ENCODE measurements at regions not wholly inside any gene's neighbourhood (a gene's known extent, or its start where the extent isn't known, plus 50 kb on each side); places are given as distances from the start of the nearest gene placed in this dataset.

GRCh38 chr6:118761645-118762044, 110.3 kb upstream of the CEP85L start:
- H3K9me3 ChIP-seq (ENCODE audit: control insufficient read depth, insufficient read depth, low read length) = no peaks in the 10 kb centered on the region
- H3K4me1 ChIP-seq (ENCODE audit: insufficient read depth, low read length) = no peaks in the 10 kb centered on the region
- no peak overlapping the region for H3K9ac ChIP-seq (ENCODE audit: low read depth, low read length)
- H3K36me3 ChIP-seq (ENCODE audit: insufficient read depth, low read length) = no peaks in the 10 kb centered on the region

GRCh38 chr6:118758946-118759345, 107.6 kb upstream of the CEP85L start:
- Histone ChIP-seq H3K9ac (ENCODE audit: low read depth, low read length) (no peak overlapping the region), H3K9me3 (ENCODE audit: control insufficient read depth, insufficient read depth, low read length) (no peaks in the 10 kb centered on the region), H3K36me3 (ENCODE audit: insufficient read depth, low read length) (no peaks in the 10 kb centered on the region), H3K4me1 (ENCODE audit: insufficient read depth, low read length) (no peaks in the 10 kb centered on the region)

- no peaks in the 10 kb centered on the region for H3K4me1 ChIP-seq (ENCODE audit: insufficient read depth, low read length)
- no peaks in the 10 kb centered on the region for H3K36me3 ChIP-seq (ENCODE audit: insufficient read depth, low read length)
These were observed 104.7 kb upstream of the CEP85L start for GRCh38 chr6:118755941-118756646.

GRCh38 chr6:118752803-118753202, 101.4 kb upstream of the CEP85L start:
- Histone ChIP-seq H3K4me1 (ENCODE audit: insufficient read depth, low read length) (peaks cover 15% of the 10 kb centered on the region; the same call in 1 of the 2 replicates), H3K9ac (ENCODE audit: low read depth, low read length) (no peak overlapping the region), H3K36me3 (ENCODE audit: insufficient read depth, low read length) (no peaks in the 10 kb centered on the region), H3K9me3 (ENCODE audit: control insufficient read depth, insufficient read depth, low read length) (no peaks in the 10 kb centered on the region)

More at GRCh38 chr6:118755941-118756646, 104.7 kb upstream of the CEP85L start:
- Histone ChIP-seq H3K9me3 (ENCODE audit: control insufficient read depth, insufficient read depth, low read length) (no peaks in the 10 kb centered on the region), H3K9ac (ENCODE audit: low read depth, low read length) (no peak overlapping the region)

GRCh38 chr6:118751072-118751471, 99.7 kb upstream of the CEP85L start:
- no peak overlapping the region; the same call in 1 of the 2 replicates for H3K9ac ChIP-seq (ENCODE audit: low read depth, low read length)
- no peaks in the 10 kb centered on the region for H3K9me3 ChIP-seq (ENCODE audit: control insufficient read depth, insufficient read depth, low read length)

GRCh38 chr6:118750143-118750542, 98.8 kb upstream of the CEP85L start:
- H3K4me1 ChIP-seq (ENCODE audit: insufficient read depth, low read length) = peaks cover 17% of the 10 kb centered on the region; the same call in 1 of the 2 replicates

More at GRCh38 chr6:118751072-118751471, 99.7 kb upstream of the CEP85L start:
- H3K4me1 ChIP-seq (ENCODE audit: insufficient read depth, low read length) = peaks cover 17% of the 10 kb centered on the region; the same call in 1 of the 2 replicates
- no peaks in the 10 kb centered on the region for H3K36me3 ChIP-seq (ENCODE audit: insufficient read depth, low read length)

GRCh38 chr6:118748311-118749062, 97.1 kb upstream of the CEP85L start:
- peaks cover 17% of the 10 kb centered on the region; the same call in 1 of the 2 replicates for H3K4me1 ChIP-seq (ENCODE audit: insufficient read depth, low read length)

More at GRCh38 chr6:118750143-118750542, 98.8 kb upstream of the CEP85L start:
- Histone ChIP-seq H3K9me3 (ENCODE audit: control insufficient read depth, insufficient read depth, low read length) (no peaks in the 10 kb centered on the region), H3K9ac (ENCODE audit: low read depth, low read length) (no peak overlapping the region), H3K36me3 (ENCODE audit: insufficient read depth, low read length) (no peaks in the 10 kb centered on the region)

GRCh38 chr6:118746825-118747174, 95.4 kb upstream of the CEP85L start:
- H3K36me3 ChIP-seq (ENCODE audit: insufficient read depth, low read length) = no peaks in the 10 kb centered on the region
- peaks cover 17% of the 10 kb centered on the region; the same call in 1 of the 2 replicates for H3K4me1 ChIP-seq (ENCODE audit: insufficient read depth, low read length)
- no peaks in the 10 kb centered on the region for H3K9me3 ChIP-seq (ENCODE audit: control insufficient read depth, insufficient read depth, low read length)
- H3K9ac ChIP-seq (ENCODE audit: low read depth, low read length) = no peak overlapping the region

More at GRCh38 chr6:118748311-118749062, 97.1 kb upstream of the CEP85L start:
- Histone ChIP-seq H3K36me3 (ENCODE audit: insufficient read depth, low read length) (no peaks in the 10 kb centered on the region), H3K9ac (ENCODE audit: low read depth, low read length) (peak overlapping the region; percentile 26), H3K9me3 (ENCODE audit: control insufficient read depth, insufficient read depth, low read length) (no peaks in the 10 kb centered on the region)

GRCh38 chr6:118746145-118746824, 94.9 kb upstream of the CEP85L start:
- Histone ChIP-seq H3K9ac (ENCODE audit: low read depth, low read length) (no peak overlapping the region), H3K9me3 (ENCODE audit: control insufficient read depth, insufficient read depth, low read length) (no peaks in the 10 kb centered on the region), H3K36me3 (ENCODE audit: insufficient read depth, low read length) (no peaks in the 10 kb centered on the region), H3K4me1 (ENCODE audit: insufficient read depth, low read length) (peaks cover 17% of the 10 kb centered on the region; the same call in 1 of the 2 replicates)

GRCh38 chr6:118745156-118745555, 93.8 kb upstream of the CEP85L start:
- Histone ChIP-seq H3K4me1 (ENCODE audit: insufficient read depth, low read length) (peaks cover 17% of the 10 kb centered on the region; the same call in 1 of the 2 replicates), H3K36me3 (ENCODE audit: insufficient read depth, low read length) (no peaks in the 10 kb centered on the region), H3K9me3 (ENCODE audit: control insufficient read depth, insufficient read depth, low read length) (no peaks in the 10 kb centered on the region), H3K9ac (ENCODE audit: low read depth, low read length) (no peak overlapping the region)

- H3K9me3 ChIP-seq (ENCODE audit: control insufficient read depth, insufficient read depth, low read length) = no peaks in the 10 kb centered on the region
- no peak overlapping the region for H3K9ac ChIP-seq (ENCODE audit: low read depth, low read length)
- peaks cover 17% of the 10 kb centered on the region; the same call in 1 of the 2 replicates for H3K4me1 ChIP-seq (ENCODE audit: insufficient read depth, low read length)
- H3K36me3 ChIP-seq (ENCODE audit: insufficient read depth, low read length) = no peaks in the 10 kb centered on the region
These were observed 93.0 kb upstream of the CEP85L start for GRCh38 chr6:118744261-118744941.

GRCh38 chr6:118743746-118744145, 92.4 kb upstream of the CEP85L start:
- Histone ChIP-seq H3K36me3 (ENCODE audit: insufficient read depth, low read length) (no peaks in the 10 kb centered on the region), H3K4me1 (ENCODE audit: insufficient read depth, low read length) (peaks cover 11% of the 10 kb centered on the region; the same call in 1 of the 2 replicates), H3K9me3 (ENCODE audit: control insufficient read depth, insufficient read depth, low read length) (no peaks in the 10 kb centered on the region), H3K9ac (ENCODE audit: low read depth, low read length) (no peak overlapping the region)

GRCh38 chr6:118740372-118740771, 89.0 kb upstream of the CEP85L start:
- Histone ChIP-seq H3K9me3 (ENCODE audit: control insufficient read depth, insufficient read depth, low read length) (no peaks in the 10 kb centered on the region), H3K9ac (ENCODE audit: low read depth, low read length) (no peak overlapping the region), H3K36me3 (ENCODE audit: insufficient read depth, low read length) (no peaks in the 10 kb centered on the region), H3K4me1 (ENCODE audit: insufficient read depth, low read length) (no peaks in the 10 kb centered on the region)
